ENCODE measurements at regions not wholly inside any gene's neighbourhood (a gene's known extent, or its start where the extent isn't known, plus 50 kb on each side); places are given as distances from the start of the nearest gene placed in this dataset.

DNA sequence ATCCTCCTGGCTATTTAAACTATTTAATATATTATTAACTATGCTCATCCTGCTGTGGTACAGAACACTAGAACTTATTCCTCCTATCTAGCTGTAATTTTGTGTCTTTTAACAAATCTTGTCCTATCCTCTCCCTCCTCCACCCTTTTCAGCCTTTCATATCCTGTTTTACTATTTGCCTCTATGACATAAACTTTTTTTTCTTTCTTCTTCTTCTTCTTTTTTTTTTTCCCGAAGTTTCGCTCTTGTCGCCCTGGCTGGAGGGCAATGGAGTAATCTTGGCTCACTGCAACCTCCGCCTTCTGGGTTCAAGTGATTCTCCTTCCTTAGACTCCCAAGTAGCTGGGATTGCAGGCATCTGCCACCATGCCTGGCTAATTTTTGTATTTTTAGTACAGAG is 201.5 kb downstream of the LPIN1 start:
- FAIRE-seq, result no peak
- DNase-seq (ENCODE audit: low read depth in 1 of 2, low spot score in 1 of 2), result no peak
- no peak overlapping the region for H3K4me3 ChIP-seq
- ChIA-PET CTCF (no interaction called here), POLR2A (no interaction called here)
- H3K4me2 ChIP-seq, result no peak overlapping the region
- 57% methylated on average over 4 of the region's 4 CpGs for WGBS (ENCODE audit: missing lambda C conversion rate)
- no peak for TF ChIP-seq RARB (CRISPR knock-in tag; IDR thresholded peaks at IDR 0.05)
- no peak for TF ChIP-seq TFCP2L1 (CRISPR knock-in tag; IDR thresholded peaks at IDR 0.05)
- no peak for TF ChIP-seq NPAS2 (CRISPR knock-in tag; IDR thresholded peaks at IDR 0.05; ENCODE audit: borderline replicate concordance)
- TF ChIP-seq, protein P1, sequence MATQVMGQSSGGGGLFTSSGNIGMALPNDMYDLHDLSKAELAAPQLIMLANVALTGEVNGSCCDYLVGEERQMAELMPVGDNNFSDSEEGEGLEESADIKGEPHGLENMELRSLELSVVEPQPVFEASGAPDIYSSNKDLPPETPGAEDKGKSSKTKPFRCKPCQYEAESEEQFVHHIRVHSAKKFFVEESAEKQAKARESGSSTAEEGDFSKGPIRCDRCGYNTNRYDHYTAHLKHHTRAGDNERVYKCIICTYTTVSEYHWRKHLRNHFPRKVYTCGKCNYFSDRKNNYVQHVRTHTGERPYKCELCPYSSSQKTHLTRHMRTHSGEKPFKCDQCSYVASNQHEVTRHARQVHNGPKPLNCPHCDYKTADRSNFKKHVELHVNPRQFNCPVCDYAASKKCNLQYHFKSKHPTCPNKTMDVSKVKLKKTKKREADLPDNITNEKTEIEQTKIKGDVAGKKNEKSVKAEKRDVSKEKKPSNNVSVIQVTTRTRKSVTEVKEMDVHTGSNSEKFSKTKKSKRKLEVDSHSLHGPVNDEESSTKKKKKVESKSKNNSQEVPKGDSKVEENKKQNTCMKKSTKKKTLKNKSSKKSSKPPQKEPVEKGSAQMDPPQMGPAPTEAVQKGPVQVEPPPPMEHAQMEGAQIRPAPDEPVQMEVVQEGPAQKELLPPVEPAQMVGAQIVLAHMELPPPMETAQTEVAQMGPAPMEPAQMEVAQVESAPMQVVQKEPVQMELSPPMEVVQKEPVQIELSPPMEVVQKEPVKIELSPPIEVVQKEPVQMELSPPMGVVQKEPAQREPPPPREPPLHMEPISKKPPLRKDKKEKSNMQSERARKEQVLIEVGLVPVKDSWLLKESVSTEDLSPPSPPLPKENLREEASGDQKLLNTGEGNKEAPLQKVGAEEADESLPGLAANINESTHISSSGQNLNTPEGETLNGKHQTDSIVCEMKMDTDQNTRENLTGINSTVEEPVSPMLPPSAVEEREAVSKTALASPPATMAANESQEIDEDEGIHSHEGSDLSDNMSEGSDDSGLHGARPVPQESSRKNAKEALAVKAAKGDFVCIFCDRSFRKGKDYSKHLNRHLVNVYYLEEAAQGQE (IDR thresholded peaks at IDR 0.05), result no peak
- TF ChIP-seq NFE2L2 (conservative IDR thresholded peaks at IDR 0.05; ENCODE audit: low read length), result no peak
- no peak for TF ChIP-seq KDM5A (IDR thresholded peaks at IDR 0.05)
- no peak for TF ChIP-seq ESRRA (IDR thresholded peaks at IDR 0.05; ENCODE audit: borderline replicate concordance, low read length)
- TF ChIP-seq ZFP36 (IDR thresholded peaks at IDR 0.05; ENCODE audit: borderline replicate concordance, partially characterized antibody), result no peak
- TF ChIP-seq JUN (IDR thresholded peaks at IDR 0.05), result no peak
- TF ChIP-seq ZSCAN20 (CRISPR knock-in tag; IDR thresholded peaks at IDR 0.05), result no peak
- TF ChIP-seq SREBF2 (IDR thresholded peaks at IDR 0.05), result no peak
- no peak for TF ChIP-seq POLR2AphosphoS2 (conservative IDR thresholded peaks at IDR 0.05; ENCODE audit: low read length)
- no peak for TF ChIP-seq FOXS1 (CRISPR knock-in tag; IDR thresholded peaks at IDR 0.05)
- TF ChIP-seq EHMT2 (IDR thresholded peaks at IDR 0.05; ENCODE audit: low read depth), result no peak
- no peak for TF ChIP-seq FOSL2 (IDR thresholded peaks at IDR 0.05)
- TF ChIP-seq FOSL2 (CRISPR knock-in tag; IDR thresholded peaks at IDR 0.05), result no peak
- TF ChIP-seq JUNB (IDR thresholded peaks at IDR 0.05), result no peak
- TF ChIP-seq MAFK (IDR thresholded peaks at IDR 0.05; ENCODE audit: partially characterized antibody), result no peak
- no peaks in the 10 kb centered on the region for H3K4me1 ChIP-seq
- no peaks in the 10 kb centered on the region for H3K9me3 ChIP-seq
- ATAC-seq, result no peak
- no peak overlapping the region for H3K27ac ChIP-seq

DNA sequence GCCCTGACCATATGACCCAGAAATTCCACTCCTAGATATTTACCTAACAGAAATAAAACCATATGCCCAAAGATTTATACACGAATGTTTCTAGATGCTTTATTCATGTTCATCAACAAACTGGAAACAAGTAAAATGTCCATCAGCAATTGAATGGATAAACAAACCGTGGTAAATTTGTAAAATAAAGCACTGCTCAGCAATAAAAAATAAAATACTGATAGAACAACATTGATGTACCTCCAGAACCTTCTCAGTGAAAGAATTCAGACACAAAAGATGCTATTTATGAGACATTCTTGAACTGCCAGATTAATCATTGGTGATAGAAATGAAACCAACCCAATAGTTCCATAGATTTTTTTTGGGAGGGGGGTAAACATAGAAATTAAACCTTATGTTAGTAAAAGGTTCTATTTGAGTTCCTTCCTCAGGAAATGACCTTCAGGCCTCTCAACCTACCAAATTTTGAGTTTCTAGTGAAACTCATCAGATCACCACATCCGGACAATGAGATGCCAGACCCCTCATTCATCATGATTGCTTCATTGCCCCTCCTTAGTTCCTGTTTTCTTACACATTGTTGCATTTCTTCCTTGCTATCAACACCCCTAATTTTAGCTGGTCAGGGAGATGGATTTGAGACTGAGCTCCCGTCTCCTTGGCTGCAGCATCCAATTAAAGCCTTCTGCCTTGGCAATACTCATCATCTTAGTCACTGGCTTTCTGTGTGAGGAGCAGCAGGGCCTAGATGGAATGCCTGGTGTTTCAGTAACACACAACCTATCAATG is 203.5 kb downstream of the LPIN1 start:
- Histone ChIP-seq H3K27ac (no peak overlapping the region), H3K4me1 (no peaks in the 10 kb centered on the region), H3K4me3 (no peak overlapping the region), H3K4me2 (no peak overlapping the region), H3K9me3 (0 out of 3 replicates have a peak, but pooled peaks cover 2% of the 10 kb centered on the region)
- ChIA-PET CTCF (no interaction called here), POLR2A (no interaction called here)
- no peak for FAIRE-seq
- DNase-seq (ENCODE audit: low read depth in 1 of 2, low spot score in 1 of 2), result no peak
- TF ChIP-seq RARB (CRISPR knock-in tag; IDR thresholded peaks at IDR 0.05) (no peak), TFCP2L1 (CRISPR knock-in tag; IDR thresholded peaks at IDR 0.05) (no peak), NR3C1 (IDR thresholded peaks at IDR 0.05) (no peak), CHD2 (IDR thresholded peaks at IDR 0.05; ENCODE audit: low read length, partially characterized antibody) (no peak), MAFK (IDR thresholded peaks at IDR 0.05; ENCODE audit: partially characterized antibody) (peak; percentile 66), GATA3 (IDR thresholded peaks at IDR 0.05; ENCODE audit: borderline replicate concordance) (no peak)
- ATAC-seq, result no peak
- WGBS (ENCODE audit: missing lambda C conversion rate), result 12% methylated on average over 4 of the region's 4 CpGs

DNA sequence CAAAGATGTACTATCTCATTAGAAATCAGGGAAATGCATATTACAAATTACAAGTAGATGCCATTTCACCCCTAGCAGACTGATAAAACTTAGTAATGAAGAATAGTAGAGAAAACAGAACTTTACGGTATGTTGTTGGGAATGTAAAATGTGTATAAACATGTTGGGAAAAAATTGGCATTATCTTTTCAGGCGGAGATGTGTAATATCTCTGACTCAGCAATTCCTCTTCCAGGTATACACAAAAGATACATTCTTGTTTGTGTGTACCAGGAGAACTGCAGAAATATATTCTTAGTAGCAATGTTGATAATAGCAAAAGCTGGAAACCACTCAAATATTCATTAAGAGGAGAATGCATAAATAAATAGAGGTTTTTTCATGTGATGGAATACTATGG is 204.5 kb downstream of the LPIN1 start:
- 70% methylated on average over 2 of the region's 2 CpGs for WGBS (ENCODE audit: missing lambda C conversion rate)
- POLR2A ChIA-PET, result no interaction called here
- CTCF ChIA-PET, result interaction anchor here (1.3 kb wide), 1 partner anchor 121 kb away, joined by 3 read pairs; no protein-coding TSS in a partner anchor
- H3K4me3 ChIP-seq, result no peak overlapping the region
- TF ChIP-seq FOSL2 (IDR thresholded peaks at IDR 0.05) (no peak), FOSL2 (CRISPR knock-in tag; IDR thresholded peaks at IDR 0.05) (no peak), MAFK (IDR thresholded peaks at IDR 0.05; ENCODE audit: partially characterized antibody) (peak; percentile 91)
- no peak for ATAC-seq
- H3K4me1 ChIP-seq, result no peaks in the 10 kb centered on the region
- DNase-seq (ENCODE audit: low read depth in 1 of 2, low spot score in 1 of 2), result no peak
- H3K4me2 ChIP-seq, result no peak overlapping the region
- no peak overlapping the region for H3K27ac ChIP-seq
- FAIRE-seq, result no peak
- 0 out of 3 replicates have a peak, but pooled peaks cover 2% of the 10 kb centered on the region for H3K9me3 ChIP-seq

Data from A549 (cell line).